ENCODE measurements at regions not wholly inside any gene's neighbourhood (a gene's known extent, or its start where the extent isn't known, plus 50 kb on each side); places are given as distances from the start of the nearest gene placed in this dataset.

DNA sequence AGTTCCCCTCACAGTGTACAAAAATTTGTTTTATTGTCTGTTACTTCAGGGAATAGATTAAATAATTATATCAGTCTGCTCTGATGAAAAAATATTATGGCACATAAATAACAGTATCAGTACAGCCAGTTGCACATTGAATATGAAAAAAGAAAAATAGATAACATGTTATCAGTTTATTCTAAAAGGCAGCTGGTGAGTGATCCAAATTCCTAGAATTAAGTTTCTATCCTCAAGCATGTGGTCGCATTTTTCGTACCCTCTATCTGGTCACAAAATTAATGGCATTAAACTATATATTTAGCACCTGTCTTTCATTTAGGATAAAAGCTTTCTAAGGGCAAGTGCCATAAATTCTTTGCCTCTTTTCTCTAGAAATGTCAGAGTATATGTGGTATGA lies 944.8 kb upstream of the PCDH9 start:
- Histone ChIP-seq H2AFZ (ENCODE audit: low read length) (no peak overlapping the region), H3K4me2 (ENCODE audit: insufficient read depth in 1 of 2, low read depth in 2 of 2, low read length in 2 of 2) (no peak overlapping the region), H3K79me2 (ENCODE audit: control insufficient read depth in 1 of 2, insufficient read depth in 2 of 2, low read length in 2 of 2) (no peaks in the 10 kb centered on the region), H2BK120ac (replicated peaks; ENCODE audit: low read depth, low read length) (no peak overlapping the region), H3K36me3 (ENCODE audit: control insufficient read depth in 2 of 4, insufficient read depth in 4 of 4, low read length in 3 of 4) (peaks cover 0 to 4% (median 0%) of the 10 kb centered on the region in 4 experiments; a peak in 1 of 8 replicates), H3K4ac (replicated peaks; ENCODE audit: insufficient read length, low read depth, low read length) (no peak overlapping the region), H3K4me3 (ENCODE audit: extremely low read depth in 1 of 4, insufficient read depth in 2 of 4, low read depth in 3 of 4, low read length in 4 of 4) (no peak overlapping the region), H2BK20ac (ENCODE audit: low read length) (no peak overlapping the region), H3K27ac (ENCODE audit: low read depth, low read length) (no peak overlapping the region), H2AK5ac (ENCODE audit: low read depth, low read length) (no peak overlapping the region), H4K8ac (ENCODE audit: extremely low read depth, insufficient read depth, low read length) (no peak overlapping the region), H3K56ac (replicated peaks; ENCODE audit: insufficient read length, low read depth, low read length) (no peak overlapping the region), H3K9me3 (ENCODE audit: insufficient read depth in 2 of 2, low read depth in 1 of 2, low read length in 1 of 2) (peaks cover 0 to 9% of the 10 kb centered on the region in 2 experiments; a peak in 1 of 4 replicates), H4K20me1 (replicated peaks in 1 of 2; ENCODE audit: control insufficient read depth in 1 of 2, insufficient read depth in 2 of 2, low read length in 2 of 2) (no peaks in the 10 kb centered on the region), H3K18ac (ENCODE audit: extremely low read depth, low read length) (no peak overlapping the region), H3K27me3 (replicated peaks in 1 of 4; ENCODE audit: control insufficient read depth in 3 of 4, extremely low read depth in 1 of 4, insufficient read depth in 3 of 4, low read length in 3 of 4) (no peaks in the 10 kb centered on the region), H3K79me1 (ENCODE audit: low read depth, low read length) (no peaks in the 10 kb centered on the region), H2BK15ac (ENCODE audit: low read length) (no peak overlapping the region), H2BK5ac (ENCODE audit: low read depth, low read length) (no peak overlapping the region), H4K91ac (replicated peaks; ENCODE audit: insufficient read length, low read length) (no peak overlapping the region), H3K14ac (ENCODE audit: insufficient read length) (no peak overlapping the region), H3K9ac (replicated peaks in 1 of 4; ENCODE audit: extremely low read depth in 1 of 4, low read depth in 3 of 4, low read length in 3 of 4) (no peak overlapping the region), H3K23me2 (ENCODE audit: low read depth, low read length) (no peaks in the 10 kb centered on the region), H4K5ac (ENCODE audit: insufficient read length, low read depth, low read length) (no peak overlapping the region), H3K4me1 (replicated peaks in 1 of 4; ENCODE audit: control insufficient read depth in 3 of 4, insufficient read depth in 4 of 4, low read length in 3 of 4) (no peaks in the 10 kb centered on the region), H2BK12ac (ENCODE audit: low read depth, low read length) (no peak overlapping the region), H3K23ac (ENCODE audit: insufficient read length) (no peak overlapping the region)
- FAIRE-seq (no peak), DNase-seq (ENCODE audit: low read depth in 1 of 2, low spot score in 2 of 2) (no peak)
- 95% methylated on average over 2 of the region's 2 CpGs; no CpG with 5 or more reads in 1 of the 2 experiments for WGBS, 2 experiments (ENCODE audit: extremely low coverage in 1 of 2, insufficient coverage in 1 of 2, insufficient read length in 1 of 2, insufficient replicate concordance in 2 of 2, low coverage in 1 of 2, low lambda C conversion rate in 2 of 2, missing lambda C conversion rate in 1 of 2)
- POLR2A ChIA-PET (ENCODE audit: partially characterized antibody): no interaction called here
- CTCF ChIA-PET (ENCODE audit: partially characterized antibody): no interaction called here
- TF ChIP-seq, protein P1, sequence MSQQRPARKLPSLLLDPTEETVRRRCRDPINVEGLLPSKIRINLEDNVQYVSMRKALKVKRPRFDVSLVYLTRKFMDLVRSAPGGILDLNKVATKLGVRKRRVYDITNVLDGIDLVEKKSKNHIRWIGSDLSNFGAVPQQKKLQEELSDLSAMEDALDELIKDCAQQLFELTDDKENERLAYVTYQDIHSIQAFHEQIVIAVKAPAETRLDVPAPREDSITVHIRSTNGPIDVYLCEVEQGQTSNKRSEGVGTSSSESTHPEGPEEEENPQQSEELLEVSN (IDR thresholded peaks at IDR 0.05): no peak
- no peak for TF ChIP-seq GABPA (IDR thresholded peaks at IDR 0.05; ENCODE audit: borderline replicate concordance, insufficient read depth, low read length)

Data from H1 (cell line).